ENCODE measurements at regions not wholly inside any gene's neighbourhood (a gene's known extent, or its start where the extent isn't known, plus 50 kb on each side); places are given as distances from the start of the nearest gene placed in this dataset.

DNA sequence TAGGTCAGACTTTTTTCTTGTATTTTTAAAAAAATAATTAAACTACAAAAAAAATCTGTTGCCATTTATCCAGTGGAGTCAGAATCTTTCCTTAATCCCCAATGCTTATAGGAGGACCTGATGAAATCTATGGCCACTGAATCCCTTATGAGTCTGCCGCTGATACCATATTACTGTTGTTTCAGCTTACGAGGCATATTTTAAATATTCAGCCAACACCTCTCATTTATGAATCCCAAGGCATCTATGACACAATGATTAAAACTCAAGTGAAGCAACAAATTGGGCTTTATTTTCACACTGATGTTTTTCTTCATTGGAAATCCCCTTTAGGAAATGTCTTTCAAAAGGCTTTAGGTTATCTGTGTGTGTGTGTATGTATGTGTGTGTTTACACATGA is 137.8 kb upstream of the PUDP start:
- no peak for ATAC-seq (ENCODE audit: low FRiP score in 2 of 2)
- no peak for DNase-seq
- H3K27me3 ChIP-seq = no peaks in the 10 kb centered on the region
- H3K27ac ChIP-seq = no peak overlapping the region
- 96 to 97% methylated on average over 2 of the region's 2 CpGs for WGBS, 2 donors
- H3K4me3 ChIP-seq = no peak overlapping the region
- TF ChIP-seq, protein P1, sequence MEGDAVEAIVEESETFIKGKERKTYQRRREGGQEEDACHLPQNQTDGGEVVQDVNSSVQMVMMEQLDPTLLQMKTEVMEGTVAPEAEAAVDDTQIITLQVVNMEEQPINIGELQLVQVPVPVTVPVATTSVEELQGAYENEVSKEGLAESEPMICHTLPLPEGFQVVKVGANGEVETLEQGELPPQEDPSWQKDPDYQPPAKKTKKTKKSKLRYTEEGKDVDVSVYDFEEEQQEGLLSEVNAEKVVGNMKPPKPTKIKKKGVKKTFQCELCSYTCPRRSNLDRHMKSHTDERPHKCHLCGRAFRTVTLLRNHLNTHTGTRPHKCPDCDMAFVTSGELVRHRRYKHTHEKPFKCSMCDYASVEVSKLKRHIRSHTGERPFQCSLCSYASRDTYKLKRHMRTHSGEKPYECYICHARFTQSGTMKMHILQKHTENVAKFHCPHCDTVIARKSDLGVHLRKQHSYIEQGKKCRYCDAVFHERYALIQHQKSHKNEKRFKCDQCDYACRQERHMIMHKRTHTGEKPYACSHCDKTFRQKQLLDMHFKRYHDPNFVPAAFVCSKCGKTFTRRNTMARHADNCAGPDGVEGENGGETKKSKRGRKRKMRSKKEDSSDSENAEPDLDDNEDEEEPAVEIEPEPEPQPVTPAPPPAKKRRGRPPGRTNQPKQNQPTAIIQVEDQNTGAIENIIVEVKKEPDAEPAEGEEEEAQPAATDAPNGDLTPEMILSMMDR (IDR thresholded peaks at IDR 0.05) = no peak
- TF ChIP-seq POLR2A (IDR thresholded peaks at IDR 0.05) (no peak), POLR2AphosphoS5 (IDR thresholded peaks at IDR 0.05) (no peak), EP300 (IDR thresholded peaks at IDR 0.05) (no peak)
- no peaks in the 10 kb centered on the region for H3K9me3 ChIP-seq
- no peaks in the 10 kb centered on the region for H3K4me1 ChIP-seq
- no peaks in the 10 kb centered on the region for H3K36me3 ChIP-seq

DNA sequence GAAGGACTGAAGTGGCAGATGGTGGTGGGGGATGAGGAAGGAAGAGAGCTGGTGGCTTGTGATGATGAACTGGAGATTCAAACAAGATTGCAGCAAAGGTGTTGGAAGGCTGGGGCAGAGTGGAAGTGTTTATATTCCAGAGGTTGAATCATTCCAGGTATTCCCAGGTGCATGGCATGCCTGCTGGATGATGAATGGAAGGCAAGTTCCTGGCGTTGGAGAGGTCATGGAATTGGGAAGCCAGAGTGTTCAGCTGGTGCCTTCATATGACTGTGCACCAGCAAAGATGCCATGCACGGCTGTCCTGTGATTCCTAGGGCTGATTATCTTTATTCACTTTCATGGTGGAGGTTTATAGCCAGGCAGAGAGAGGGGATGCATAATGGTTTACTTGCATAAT is 135.8 kb upstream of the PUDP start:
- Histone ChIP-seq H3K27ac (no peak overlapping the region), H3K27me3 (no peaks in the 10 kb centered on the region), H3K36me3 (no peaks in the 10 kb centered on the region), H3K9me3 (no peaks in the 10 kb centered on the region), H3K4me3 (no peak overlapping the region), H3K4me1 (no peaks in the 10 kb centered on the region)
- no peak for TF ChIP-seq EP300 (IDR thresholded peaks at IDR 0.05)
- TF ChIP-seq, protein P1 (IDR thresholded peaks at IDR 0.05) = no peak
- no peak for TF ChIP-seq POLR2A (IDR thresholded peaks at IDR 0.05)
- TF ChIP-seq POLR2AphosphoS5 (IDR thresholded peaks at IDR 0.05) = no peak
- DNase-seq (no peak), ATAC-seq (ENCODE audit: low FRiP score in 2 of 2) (no peak)
- WGBS, 2 donors = 82 to 94% methylated on average over 2 of the region's 2 CpGs

DNA sequence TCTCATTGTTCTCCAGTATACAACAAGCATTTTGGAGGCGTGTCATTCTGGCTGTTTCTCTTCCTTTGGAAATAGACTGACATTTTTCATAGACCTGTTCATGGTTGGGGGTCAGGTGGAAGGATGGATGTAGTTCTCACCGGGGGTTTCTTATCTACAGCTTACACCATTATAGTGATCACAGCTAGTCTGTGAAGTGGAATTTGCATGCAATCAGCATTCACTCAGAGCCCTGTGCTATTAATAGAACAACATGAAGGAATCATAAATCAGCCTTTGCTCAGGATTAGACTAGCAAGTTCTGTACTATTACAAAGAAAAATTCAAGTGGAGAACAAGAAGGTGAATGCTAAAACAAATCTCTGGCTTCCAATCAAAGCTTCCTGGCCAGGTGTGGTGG is 132.6 kb upstream of the PUDP start:
- no peak for TF ChIP-seq POLR2AphosphoS5 (IDR thresholded peaks at IDR 0.05)
- no peak for TF ChIP-seq EP300 (IDR thresholded peaks at IDR 0.05)
- no peak for TF ChIP-seq POLR2A (IDR thresholded peaks at IDR 0.05)
- TF ChIP-seq, protein P1 (IDR thresholded peaks at IDR 0.05) = no peak
- ATAC-seq (ENCODE audit: low FRiP score in 2 of 2) = no peak
- 65 to 66% methylated on average over 2 of the region's 2 CpGs for WGBS, 2 donors

DNA sequence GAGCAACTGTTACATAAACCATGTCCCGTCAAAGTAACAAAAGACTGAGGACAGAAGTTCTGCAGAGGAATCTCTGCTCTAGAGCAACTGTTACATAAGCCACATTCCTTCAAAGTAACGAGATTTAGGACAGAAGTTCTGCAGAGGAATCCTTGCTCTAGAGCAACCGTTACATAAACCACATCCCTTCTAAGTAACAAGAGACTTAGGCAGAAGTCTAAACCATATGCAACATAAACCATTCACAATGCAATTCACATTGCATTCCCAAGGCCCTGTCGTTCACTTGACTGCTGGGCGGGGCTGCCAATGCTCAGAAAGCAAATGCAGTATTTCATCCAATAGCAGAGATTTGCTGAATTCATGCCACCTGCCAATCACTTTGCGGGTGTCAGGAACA is 124.4 kb upstream of the PUDP start:
- H3K9me3 ChIP-seq = no peaks in the 10 kb centered on the region
- ATAC-seq (ENCODE audit: low FRiP score in 2 of 2) = no peak
- peaks cover 0 to 8% (median 1%) of the 10 kb centered on the region in 4 donors for H3K4me1 ChIP-seq
- no peak overlapping the region for H3K4me3 ChIP-seq
- H3K27ac ChIP-seq = no peak overlapping the region
- no peak for TF ChIP-seq POLR2AphosphoS5 (IDR thresholded peaks at IDR 0.05)
- no peak for TF ChIP-seq EP300 (IDR thresholded peaks at IDR 0.05)
- TF ChIP-seq, protein P1 (IDR thresholded peaks at IDR 0.05) = no peak
- TF ChIP-seq POLR2A (IDR thresholded peaks at IDR 0.05) = no peak
- no peak for DNase-seq
- H3K27me3 ChIP-seq = no peaks in the 10 kb centered on the region
- 48 to 69% methylated on average over 2 to 6 of the region's 6 CpGs for WGBS, 2 donors
- no peaks in the 10 kb centered on the region for H3K36me3 ChIP-seq

More for the DNA sequence above, 132.6 kb upstream of the PUDP start:
- DNase-seq = no peak
- no peaks in the 10 kb centered on the region for H3K27me3 ChIP-seq
- no peaks in the 10 kb centered on the region for H3K9me3 ChIP-seq
- H3K27ac ChIP-seq = no peak overlapping the region
- H3K36me3 ChIP-seq = no peaks in the 10 kb centered on the region
- no peaks in the 10 kb centered on the region for H3K4me1 ChIP-seq
- no peak overlapping the region for H3K4me3 ChIP-seq

DNA sequence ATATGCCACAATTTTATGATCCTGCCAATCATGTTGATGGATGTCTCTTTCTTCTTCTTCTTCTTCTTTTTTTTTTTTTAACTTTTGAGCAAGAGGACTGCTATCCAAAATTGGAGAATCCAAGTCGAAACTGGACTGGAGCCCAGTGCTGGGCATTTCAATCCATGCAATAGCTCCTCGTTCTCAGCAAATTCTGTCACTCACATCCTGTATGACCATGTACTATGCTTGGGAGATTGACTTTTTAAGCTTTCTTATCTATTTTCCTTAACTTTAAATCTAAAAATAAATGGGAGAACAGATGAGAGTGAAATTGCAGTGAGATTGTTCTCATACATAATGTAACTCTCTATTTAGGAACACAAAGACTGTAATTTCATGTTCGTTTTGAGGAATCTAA is 123.0 kb upstream of the PUDP start:
- ATAC-seq (ENCODE audit: low FRiP score in 2 of 2) = no peak
- no peak for TF ChIP-seq POLR2A (IDR thresholded peaks at IDR 0.05)
- TF ChIP-seq, protein P1 (IDR thresholded peaks at IDR 0.05) = no peak
- no peak for TF ChIP-seq EP300 (IDR thresholded peaks at IDR 0.05)
- TF ChIP-seq POLR2AphosphoS5 (IDR thresholded peaks at IDR 0.05) = no peak
- no peaks in the 10 kb centered on the region for H3K27me3 ChIP-seq
- no peaks in the 10 kb centered on the region for H3K9me3 ChIP-seq
- DNase-seq = no peak
- no peak overlapping the region for H3K4me3 ChIP-seq
- no peaks in the 10 kb centered on the region for H3K36me3 ChIP-seq
- 80 to 82% methylated on average over 3 of the region's 3 CpGs for WGBS, 2 donors
- no peak overlapping the region for H3K27ac ChIP-seq
- H3K4me1 ChIP-seq = peaks cover 0 to 8% (median 1%) of the 10 kb centered on the region in 4 donors
